Prostate gland (tissue), 2 donors: ENCODE measurements at regions not wholly inside any gene's neighbourhood (a gene's known extent, or its start where the extent isn't known, plus 50 kb on each side); places are given as distances from the start of the nearest gene placed in this dataset.

Experiments
- POLR2A ChIP-seq: fragments of 450-650 bp; IDR thresholded peaks from one replicate; pipeline ENCODE4 v1.6.1; 2016; ENCODE audit warnings: antibody characterized with exemption, mild to moderate bottlenecking
- POLR2AphosphoS5 ChIP-seq: sonication (generic); formaldehyde crosslinking; IDR thresholded peaks from one replicate; pipeline ENCODE4 v1.6.1; 2017; ENCODE audit warnings: antibody characterized with exemption
- TF ChIP-seq, protein P1 (sequence below), 4 experiments: fragments of 200-600 bp in 2 of 4; fragments of 450-650 bp in 2 of 4; sonication (generic) in 2 of 4; IDR thresholded peaks; 1 replicate in 3 of 4; 2 replicates in 1 of 4; pipeline ENCODE4 v1.5.1; 2016 to 2019; ENCODE audit warnings: antibody characterized with exemption in 4 of 4, mild to moderate bottlenecking in 2 of 4, moderate library complexity in 2 of 4

DNA sequence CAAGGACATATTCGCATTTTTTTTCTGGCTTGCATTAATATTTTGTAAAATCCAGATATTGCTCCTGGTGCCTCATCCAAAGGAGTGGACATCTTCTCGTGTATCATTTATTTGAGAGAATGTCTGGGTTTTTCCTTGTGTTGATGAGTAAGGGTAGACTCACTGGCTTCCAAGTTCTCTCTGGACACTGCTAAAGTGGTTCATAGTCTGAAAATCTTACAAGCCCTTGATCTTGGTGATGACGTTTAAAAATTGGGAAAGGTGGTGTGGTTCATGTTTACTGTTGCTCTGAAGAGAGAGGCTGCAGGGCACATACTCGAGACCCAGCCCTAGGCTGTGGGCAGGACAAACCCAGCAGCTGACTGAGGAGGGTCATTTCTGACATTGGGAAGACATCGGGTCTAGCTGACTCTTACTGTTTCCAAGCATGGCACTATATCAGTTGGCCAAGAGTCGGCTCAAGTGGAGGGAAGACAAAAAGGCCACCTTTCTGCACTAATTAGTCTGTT is 296.2 kb downstream of the LMX1A start:
- TF ChIP-seq, protein P1, sequence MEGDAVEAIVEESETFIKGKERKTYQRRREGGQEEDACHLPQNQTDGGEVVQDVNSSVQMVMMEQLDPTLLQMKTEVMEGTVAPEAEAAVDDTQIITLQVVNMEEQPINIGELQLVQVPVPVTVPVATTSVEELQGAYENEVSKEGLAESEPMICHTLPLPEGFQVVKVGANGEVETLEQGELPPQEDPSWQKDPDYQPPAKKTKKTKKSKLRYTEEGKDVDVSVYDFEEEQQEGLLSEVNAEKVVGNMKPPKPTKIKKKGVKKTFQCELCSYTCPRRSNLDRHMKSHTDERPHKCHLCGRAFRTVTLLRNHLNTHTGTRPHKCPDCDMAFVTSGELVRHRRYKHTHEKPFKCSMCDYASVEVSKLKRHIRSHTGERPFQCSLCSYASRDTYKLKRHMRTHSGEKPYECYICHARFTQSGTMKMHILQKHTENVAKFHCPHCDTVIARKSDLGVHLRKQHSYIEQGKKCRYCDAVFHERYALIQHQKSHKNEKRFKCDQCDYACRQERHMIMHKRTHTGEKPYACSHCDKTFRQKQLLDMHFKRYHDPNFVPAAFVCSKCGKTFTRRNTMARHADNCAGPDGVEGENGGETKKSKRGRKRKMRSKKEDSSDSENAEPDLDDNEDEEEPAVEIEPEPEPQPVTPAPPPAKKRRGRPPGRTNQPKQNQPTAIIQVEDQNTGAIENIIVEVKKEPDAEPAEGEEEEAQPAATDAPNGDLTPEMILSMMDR (IDR thresholded peaks at IDR 0.05) = no peak
- no peak for TF ChIP-seq POLR2A
- TF ChIP-seq POLR2AphosphoS5 = no peak
